ENCODE measurements at regions not wholly inside any gene's neighbourhood (a gene's known extent, or its start where the extent isn't known, plus 50 kb on each side); places are given as distances from the start of the nearest gene placed in this dataset.

- TF ChIP-seq EP300 (IDR thresholded peaks at IDR 0.05) (no peak), CTCF (IDR thresholded peaks at IDR 0.05) (no peak), POLR2AphosphoS5 (IDR thresholded peaks at IDR 0.05) (no peak)
Measured at GRCh38 chr12:105887131-105887530, 251.6 kb downstream of the NUAK1 start.

Measured in upper lobe of left lung (tissue), 4 donors.